ENCODE measurements at regions not wholly inside any gene's neighbourhood (a gene's known extent, or its start where the extent isn't known, plus 50 kb on each side); places are given as distances from the start of the nearest gene placed in this dataset.

DNA sequence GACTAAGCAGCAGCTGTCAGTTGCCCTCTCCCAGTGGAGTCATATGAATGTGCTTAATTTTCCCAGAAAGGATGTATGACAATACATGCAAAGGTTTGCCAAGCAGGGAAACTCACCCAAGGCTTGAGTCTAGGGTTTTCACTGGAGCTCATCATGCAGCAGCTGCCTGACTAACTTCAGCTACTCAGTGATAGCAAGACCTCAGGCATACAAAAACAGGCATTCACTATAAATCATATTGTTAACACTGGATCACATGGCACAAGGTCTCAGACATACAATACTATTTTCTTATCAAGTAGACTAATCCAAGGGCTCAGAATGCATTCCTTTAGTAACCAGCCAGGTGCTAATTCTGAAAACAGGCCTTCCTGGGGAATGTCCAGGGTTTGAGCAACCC is 85.0 kb upstream of the STAC start:
- Histone ChIP-seq H3K27me3 (no peaks in the 10 kb centered on the region), H3K27ac (replicated peaks in 1 of 4) (no peak overlapping the region), H3K4me3 (no peak overlapping the region), H3K9me3 (no peaks in the 10 kb centered on the region), H3K36me3 (no peaks in the 10 kb centered on the region), H3K4me1 (peaks cover 0 to 14% (median 8%) of the 10 kb centered on the region in 4 donors)
- intact Hi-C loops (cut with DNase I), result no loop called here
- no peak for TF ChIP-seq EP300 (IDR thresholded peaks at IDR 0.05)
- TF ChIP-seq, protein P1, sequence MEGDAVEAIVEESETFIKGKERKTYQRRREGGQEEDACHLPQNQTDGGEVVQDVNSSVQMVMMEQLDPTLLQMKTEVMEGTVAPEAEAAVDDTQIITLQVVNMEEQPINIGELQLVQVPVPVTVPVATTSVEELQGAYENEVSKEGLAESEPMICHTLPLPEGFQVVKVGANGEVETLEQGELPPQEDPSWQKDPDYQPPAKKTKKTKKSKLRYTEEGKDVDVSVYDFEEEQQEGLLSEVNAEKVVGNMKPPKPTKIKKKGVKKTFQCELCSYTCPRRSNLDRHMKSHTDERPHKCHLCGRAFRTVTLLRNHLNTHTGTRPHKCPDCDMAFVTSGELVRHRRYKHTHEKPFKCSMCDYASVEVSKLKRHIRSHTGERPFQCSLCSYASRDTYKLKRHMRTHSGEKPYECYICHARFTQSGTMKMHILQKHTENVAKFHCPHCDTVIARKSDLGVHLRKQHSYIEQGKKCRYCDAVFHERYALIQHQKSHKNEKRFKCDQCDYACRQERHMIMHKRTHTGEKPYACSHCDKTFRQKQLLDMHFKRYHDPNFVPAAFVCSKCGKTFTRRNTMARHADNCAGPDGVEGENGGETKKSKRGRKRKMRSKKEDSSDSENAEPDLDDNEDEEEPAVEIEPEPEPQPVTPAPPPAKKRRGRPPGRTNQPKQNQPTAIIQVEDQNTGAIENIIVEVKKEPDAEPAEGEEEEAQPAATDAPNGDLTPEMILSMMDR (IDR thresholded peaks at IDR 0.05), result no peak
- TF ChIP-seq POLR2A (IDR thresholded peaks at IDR 0.05; ENCODE audit: low read depth), result no peak
- no peak for TF ChIP-seq POLR2AphosphoS5 (IDR thresholded peaks at IDR 0.05)
- no peak for DNase-seq (ENCODE audit: extremely low spot score)

DNA sequence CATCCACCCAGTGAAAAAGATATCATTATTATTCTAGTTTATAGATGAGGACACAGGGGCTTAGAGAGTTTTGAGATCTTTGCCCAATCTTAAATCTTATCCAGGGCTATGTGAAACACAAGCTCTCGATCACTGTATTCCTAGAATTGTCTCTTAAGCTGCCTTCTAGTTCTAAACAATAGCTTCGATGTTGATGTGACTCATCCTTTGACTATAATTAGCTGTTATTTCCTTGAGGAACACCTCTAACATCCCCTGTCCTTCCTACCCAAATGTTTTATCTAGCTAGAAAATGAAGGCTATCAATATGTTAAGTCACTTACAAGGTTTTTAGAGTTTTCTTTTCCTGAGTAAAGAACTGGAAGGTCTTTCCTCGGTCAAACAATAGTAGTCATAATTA is 83.1 kb upstream of the STAC start:
- H3K4me3 ChIP-seq, result no peak overlapping the region
- no peaks in the 10 kb centered on the region for H3K9me3 ChIP-seq
- TF ChIP-seq POLR2AphosphoS5 (IDR thresholded peaks at IDR 0.05) (no peak), POLR2A (IDR thresholded peaks at IDR 0.05; ENCODE audit: low read depth) (no peak), EP300 (IDR thresholded peaks at IDR 0.05) (no peak)
- TF ChIP-seq, protein P1 (IDR thresholded peaks at IDR 0.05), result no peak
- no peaks in the 10 kb centered on the region for H3K27me3 ChIP-seq
- intact Hi-C loops (cut with DNase I), result no loop called here
- WGBS, result 67% methylated on average over 3 of the region's 3 CpGs
- H3K4me1 ChIP-seq, result peaks cover 0 to 14% (median 8%) of the 10 kb centered on the region in 4 donors
- DNase-seq (ENCODE audit: extremely low spot score), result no peak
- no peak overlapping the region for H3K27ac ChIP-seq (replicated peaks in 1 of 4)
- no peaks in the 10 kb centered on the region for H3K36me3 ChIP-seq

- H3K36me3 ChIP-seq, result no peaks in the 10 kb centered on the region
- H3K27ac ChIP-seq (replicated peaks in 1 of 4), result no peak overlapping the region
- no peak for DNase-seq (ENCODE audit: extremely low spot score)
- intact Hi-C loops (cut with DNase I), result no loop called here
- WGBS, result 93% methylated on average over 1 of the region's 1 CpG
- H3K27me3 ChIP-seq, result no peaks in the 10 kb centered on the region
- TF ChIP-seq, protein P1 (IDR thresholded peaks at IDR 0.05), result no peak
- no peak for TF ChIP-seq POLR2AphosphoS5 (IDR thresholded peaks at IDR 0.05)
- no peak for TF ChIP-seq EP300 (IDR thresholded peaks at IDR 0.05)
- no peak for TF ChIP-seq POLR2A (IDR thresholded peaks at IDR 0.05; ENCODE audit: low read depth)
- H3K9me3 ChIP-seq, result no peaks in the 10 kb centered on the region
- H3K4me3 ChIP-seq, result no peak overlapping the region
- peaks cover 0 to 14% (median 8%) of the 10 kb centered on the region in 4 donors for H3K4me1 ChIP-seq
These were observed 82.1 kb upstream of the STAC start for GRCh38 chr3:36298188-36298587.

DNA sequence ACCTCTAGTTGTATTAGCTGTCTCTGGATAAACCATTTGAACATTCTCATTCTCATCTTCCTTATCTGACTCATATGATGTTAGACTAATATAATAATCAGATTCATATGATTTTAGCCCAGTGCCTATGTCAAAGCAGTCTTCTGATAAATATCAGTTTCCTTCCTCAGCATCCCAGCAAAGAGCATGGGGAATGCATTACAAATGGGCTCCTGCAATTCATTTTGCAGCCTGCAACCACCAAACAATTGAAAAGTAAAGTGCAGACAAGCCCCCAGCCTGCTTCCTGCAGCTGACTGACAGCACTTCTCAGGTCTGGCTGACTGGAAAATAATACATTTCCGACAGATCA is 78.2 kb upstream of the STAC start:
- intact Hi-C loops (cut with DNase I), result no loop called here
- H3K4me1 ChIP-seq, result peaks cover 0 to 3% (median under 1%) of the 10 kb centered on the region in 4 donors
- H3K4me3 ChIP-seq, result no peak overlapping the region
- no peaks in the 10 kb centered on the region for H3K36me3 ChIP-seq
- 63% methylated on average over 1 of the region's 1 CpG for WGBS
- DNase-seq (ENCODE audit: extremely low spot score), result no peak
- TF ChIP-seq POLR2AphosphoS5 (IDR thresholded peaks at IDR 0.05), result no peak
- no peak for TF ChIP-seq EP300 (IDR thresholded peaks at IDR 0.05)
- H3K27me3 ChIP-seq, result no peaks in the 10 kb centered on the region
- H3K9me3 ChIP-seq, result no peaks in the 10 kb centered on the region
- no peak overlapping the region for H3K27ac ChIP-seq (replicated peaks in 1 of 4)

DNA sequence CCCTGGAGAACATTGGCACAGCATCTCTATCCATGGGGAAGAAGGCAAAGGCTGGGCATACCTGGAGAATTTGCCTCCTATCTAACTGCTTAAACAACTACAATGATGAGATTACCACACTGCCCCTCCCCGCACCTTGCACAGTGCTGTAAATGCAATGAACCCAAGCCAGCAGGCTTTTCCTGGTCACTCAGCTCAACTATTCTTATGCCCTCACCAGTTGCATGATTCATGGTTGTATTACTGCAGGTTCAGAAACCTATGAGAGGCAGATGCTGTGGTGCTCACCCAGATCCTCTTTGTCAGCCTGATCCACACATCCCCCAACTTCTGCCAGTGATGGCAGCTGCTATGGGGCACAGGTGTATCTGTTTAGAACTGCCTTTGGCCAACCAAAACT is 77.7 kb upstream of the STAC start:
- intact Hi-C loops (cut with DNase I), result no loop called here
- Histone ChIP-seq H3K4me3 (no peak overlapping the region), H3K4me1 (no peaks in the 10 kb centered on the region), H3K36me3 (no peaks in the 10 kb centered on the region), H3K27me3 (no peaks in the 10 kb centered on the region), H3K9me3 (no peaks in the 10 kb centered on the region), H3K27ac (replicated peaks in 1 of 4) (no peak overlapping the region)
- WGBS, result 91% methylated on average over 1 of the region's 1 CpG
- TF ChIP-seq POLR2A (IDR thresholded peaks at IDR 0.05; ENCODE audit: low read depth) (no peak), POLR2AphosphoS5 (IDR thresholded peaks at IDR 0.05) (no peak), EP300 (IDR thresholded peaks at IDR 0.05) (no peak)
- TF ChIP-seq, protein P1 (IDR thresholded peaks at IDR 0.05), result no peak
- no peak for DNase-seq (ENCODE audit: extremely low spot score)

Data from esophagus muscularis mucosa (tissue), 4 donors.